NCI-H146 (cell line): ENCODE measurements at regions not wholly inside any gene's neighbourhood (a gene's known extent, or its start where the extent isn't known, plus 50 kb on each side); places are given as distances from the start of the nearest gene placed in this dataset.

Experiments
- DNase-seq: peaks from one replicate; lab custom pipeline; 2025; lab: John Stamatoyannopoulos, UW

DNA sequence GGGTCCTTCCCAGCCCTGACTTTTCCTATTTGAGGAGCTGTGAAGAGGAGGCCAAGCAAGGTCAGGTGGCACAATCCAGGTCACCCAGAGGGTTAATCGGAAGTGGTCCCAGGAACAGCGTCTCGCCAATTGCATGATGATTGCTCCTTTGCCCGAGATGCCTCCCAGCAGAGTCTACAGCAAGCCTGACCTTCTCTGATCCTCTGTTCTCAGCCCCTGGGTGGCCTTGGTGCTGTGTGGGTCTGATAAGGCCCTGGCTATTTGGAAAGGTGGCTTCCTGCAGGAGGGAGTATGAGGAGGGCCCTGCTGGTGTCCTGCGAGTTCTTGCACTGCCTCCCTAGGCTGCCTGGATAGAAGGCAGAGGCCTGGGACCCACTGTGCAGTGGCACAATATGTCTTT, 116.2 kb downstream of the FOXD2 start:
- DNase-seq, result no peak

DNA sequence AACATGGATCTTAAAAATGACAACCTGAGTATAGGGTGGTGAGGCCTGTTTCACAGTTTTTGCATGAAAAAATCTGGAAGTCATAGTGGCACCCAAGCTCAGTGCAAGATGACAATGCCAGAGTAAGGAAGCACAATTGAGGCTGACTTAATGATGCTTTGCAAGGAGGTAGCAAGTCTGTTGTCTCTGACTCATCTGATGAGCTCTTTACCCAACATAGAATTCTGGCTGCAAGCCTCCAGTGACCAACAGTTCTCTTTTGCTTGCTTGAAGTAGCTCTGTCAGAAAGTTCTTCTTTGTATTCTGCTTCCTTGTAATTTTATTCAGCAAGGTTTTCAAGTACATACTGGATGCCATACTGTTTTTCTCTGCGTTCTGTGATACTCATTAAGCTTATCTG, 117.1 kb downstream of the FOXD2 start:
- no peak for DNase-seq

DNA sequence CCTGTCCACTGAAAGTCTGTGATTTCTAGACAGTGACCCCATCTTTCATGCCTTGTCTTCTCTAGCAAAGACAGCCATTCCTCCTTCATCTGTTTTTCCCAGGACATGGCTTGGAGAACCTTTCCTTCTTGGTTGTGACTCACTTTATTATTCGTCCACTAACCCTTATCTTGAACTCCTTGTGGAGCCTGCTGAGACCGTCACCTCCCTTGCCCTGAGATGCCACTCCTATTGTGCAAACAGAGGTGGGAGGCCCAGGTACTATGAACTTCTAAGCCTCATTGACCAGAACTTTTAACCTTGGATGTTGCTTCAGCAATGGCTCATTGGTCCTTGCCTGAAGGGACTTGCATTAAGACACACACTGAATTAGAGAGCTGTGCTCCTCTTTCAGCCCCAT, 117.5 kb downstream of the FOXD2 start:
- no peak for DNase-seq

DNA sequence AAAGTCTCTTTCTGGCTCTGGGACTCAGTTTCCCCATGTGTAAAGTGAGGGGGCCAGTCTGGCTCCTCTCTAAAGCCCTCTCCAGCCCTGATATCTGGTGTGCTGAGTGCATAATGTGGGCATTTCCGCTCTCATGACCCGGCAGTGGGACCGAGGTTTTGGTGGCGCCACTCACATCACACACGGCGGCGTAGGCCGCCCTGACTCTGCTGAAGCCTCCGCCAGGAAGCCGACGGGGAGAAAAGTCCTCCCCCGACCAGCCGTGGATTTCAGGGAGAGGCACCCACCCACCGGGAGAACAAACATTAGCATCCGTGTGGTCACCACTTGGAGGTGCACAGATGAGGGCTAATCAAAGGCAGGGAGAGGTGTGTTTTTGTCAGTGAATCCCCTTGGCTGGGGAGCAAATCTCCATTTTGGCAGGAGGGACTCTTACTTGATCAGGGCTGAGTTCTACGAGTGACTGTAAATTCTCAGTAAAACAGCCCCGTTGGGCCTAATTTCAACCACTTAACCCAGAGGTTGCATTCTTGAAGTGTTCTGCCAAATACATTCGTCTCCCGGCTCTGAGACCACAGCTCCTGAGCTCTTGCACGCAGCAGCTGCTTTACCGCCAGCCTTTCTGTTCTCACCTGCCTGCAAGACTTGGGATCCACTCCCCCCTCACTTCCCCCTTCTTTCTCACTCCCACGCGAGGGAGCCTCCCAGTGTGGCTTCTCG, 118.2 kb downstream of the FOXD2 start:
- DNase-seq, result no peak

DNA sequence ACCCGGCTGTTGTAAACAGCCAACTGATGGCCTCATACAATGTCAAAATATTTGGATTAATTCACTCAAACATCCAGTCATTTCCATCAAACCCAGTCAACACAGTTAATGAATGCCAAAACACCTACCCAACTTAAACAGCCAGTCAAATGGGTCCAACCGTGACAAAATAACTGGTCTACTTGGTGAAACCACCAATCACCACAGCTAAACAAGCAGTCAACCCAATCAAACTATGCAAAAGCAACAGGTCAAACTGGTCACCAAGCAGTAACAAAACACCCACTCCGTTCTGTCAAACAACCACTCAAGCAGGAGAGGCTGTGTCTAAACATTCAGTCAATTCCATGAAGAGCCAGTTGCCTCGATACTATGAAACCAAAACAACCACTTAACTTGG, 119.2 kb downstream of the FOXD2 start:
- DNase-seq, result no peak

DNA sequence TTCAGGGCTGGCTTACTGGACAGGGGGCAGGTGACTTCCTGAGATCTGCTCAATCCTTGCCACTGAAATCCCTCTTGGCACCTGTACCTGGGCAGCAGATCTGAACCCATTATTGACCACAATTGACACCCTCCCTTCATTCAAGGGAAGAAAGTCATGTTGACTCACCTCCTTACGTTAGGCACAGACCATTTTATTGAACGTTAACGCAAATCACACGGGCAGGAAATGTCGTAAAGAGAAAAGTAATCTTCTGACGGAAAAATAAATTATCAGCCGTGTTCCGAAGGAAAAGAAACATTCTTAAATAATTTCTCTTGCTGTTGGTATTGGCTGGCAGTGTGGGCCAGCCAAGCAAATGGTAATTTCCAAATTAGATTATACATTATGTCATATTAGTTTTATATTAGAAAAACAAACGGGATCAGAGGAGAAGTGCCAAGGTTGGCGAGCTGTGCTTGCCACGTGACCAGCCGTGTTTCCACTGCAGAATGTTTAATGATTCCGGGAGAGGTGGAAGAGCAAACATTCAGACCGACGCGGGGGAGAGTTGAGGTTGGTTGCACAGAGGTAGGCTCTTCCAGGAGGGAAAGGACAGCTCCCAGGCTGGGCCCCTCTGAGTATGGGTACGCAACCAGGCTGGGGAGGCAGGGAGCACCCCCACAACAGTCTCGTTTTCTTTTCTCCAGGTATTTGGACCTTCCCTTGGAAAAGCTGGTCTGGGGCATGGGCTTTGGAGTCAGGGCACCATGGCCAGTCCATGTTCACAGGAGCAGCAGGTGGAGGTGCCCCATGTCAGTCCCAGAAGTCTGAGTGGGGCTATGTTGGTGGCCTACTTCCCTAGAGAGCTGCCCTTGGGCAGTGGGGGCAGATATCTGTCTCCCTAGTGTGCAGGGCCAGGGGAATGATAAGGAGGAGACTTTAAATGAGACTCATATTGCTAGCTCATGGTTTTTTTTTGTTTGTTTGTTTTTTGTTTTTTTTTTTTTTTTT, 121.1 kb downstream of the FOXD2 start:
- DNase-seq, result no peak

DNA sequence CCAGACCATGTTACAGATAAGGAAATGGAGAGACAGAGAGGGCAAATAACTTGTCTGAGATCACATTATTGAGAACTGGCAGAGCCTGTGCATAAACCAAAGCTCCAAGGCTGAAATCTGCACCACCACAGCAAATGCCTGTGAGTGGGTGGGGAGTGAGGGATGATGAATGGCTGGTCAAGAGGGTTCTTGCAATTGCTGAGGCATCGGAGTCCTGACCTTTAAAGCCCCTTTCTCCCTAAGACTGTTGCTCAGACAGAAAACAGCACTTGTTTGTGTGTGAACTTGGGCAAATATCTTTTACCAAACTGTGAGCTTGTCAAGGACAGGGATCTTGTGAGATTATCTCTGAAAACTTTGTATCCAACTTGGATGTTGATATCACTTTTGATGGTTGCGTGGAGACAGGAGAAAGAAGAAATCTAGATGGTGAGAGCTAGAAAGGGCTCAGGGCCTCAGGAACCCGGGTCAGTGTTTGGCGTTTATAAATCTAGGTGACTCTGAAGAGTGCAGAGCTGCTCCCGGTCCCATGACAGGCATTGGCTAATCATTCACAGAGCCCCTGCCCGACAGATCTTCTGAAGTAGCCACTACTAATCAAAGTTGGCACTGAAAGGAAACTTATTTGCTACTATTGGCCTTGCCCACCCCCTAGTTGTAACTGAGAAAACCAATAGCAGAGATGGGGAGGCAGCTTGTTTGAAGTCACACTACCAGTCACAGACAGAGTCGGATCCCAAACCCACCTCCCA, 122.3 kb downstream of the FOXD2 start:
- DNase-seq, result no peak

DNA sequence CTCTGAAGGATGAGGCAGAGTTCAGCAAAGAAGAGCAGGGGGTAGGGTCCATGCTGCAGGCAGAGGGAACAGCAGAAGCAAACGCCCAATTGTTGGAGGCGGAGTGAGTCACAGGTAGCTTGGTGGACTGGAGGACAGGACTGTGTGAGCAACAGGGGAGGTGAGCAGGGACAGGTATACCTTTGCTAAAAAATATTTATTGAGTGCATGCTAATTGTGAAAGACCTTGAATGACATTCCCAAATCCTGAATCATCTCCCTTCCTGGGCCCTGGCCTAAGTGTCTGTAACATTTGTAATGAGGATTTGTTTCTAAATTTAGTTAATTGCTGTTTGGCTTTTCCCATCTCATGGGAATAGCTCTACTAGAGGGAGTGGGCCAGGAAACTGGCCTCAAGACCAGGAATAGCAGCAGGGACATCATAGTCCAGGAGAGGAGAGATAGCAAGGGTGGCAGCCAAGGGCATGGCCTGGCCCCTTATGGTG, 123.7 kb downstream of the FOXD2 start:
- no peak for DNase-seq

DNA sequence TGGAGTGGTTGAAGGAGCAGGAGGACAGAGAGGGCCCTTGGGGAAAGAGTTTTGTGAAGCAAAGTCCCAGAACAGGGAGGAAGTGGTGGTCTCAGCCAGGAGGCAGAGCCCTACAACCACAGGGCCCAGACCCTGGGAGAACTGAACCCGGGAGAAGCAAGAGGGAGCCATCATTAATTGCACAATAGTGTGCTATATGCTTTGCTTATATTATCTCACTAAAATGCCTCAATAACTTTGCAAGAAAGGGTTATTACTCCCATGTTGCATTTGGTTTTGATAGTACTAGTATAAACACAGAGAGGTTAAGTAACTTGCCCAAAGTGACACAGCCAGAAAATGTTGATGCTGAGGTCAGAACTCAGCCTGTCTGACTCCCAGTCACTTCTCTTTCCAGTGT, 124.3 kb downstream of the FOXD2 start:
- DNase-seq, result no peak

DNA sequence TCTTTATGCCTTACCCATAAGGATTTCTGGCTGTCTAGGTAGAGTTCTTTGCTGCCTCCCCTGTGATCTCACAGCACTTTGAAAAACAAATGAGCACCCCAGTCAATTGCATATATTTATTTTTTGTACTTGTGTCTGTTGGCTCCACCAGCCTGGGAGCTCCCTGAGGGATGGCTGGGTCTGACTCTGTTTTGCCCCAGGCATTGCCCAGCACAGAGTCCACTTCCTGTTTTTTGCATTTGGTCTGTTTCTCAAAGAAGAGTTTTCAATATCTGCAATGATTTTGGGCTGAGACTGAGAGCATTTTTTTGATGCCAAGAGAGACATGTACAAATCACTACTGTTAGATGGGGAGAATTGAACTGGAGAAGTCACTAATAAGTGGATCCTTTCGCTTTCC, 125.0 kb downstream of the FOXD2 start:
- DNase-seq, result no peak

DNA sequence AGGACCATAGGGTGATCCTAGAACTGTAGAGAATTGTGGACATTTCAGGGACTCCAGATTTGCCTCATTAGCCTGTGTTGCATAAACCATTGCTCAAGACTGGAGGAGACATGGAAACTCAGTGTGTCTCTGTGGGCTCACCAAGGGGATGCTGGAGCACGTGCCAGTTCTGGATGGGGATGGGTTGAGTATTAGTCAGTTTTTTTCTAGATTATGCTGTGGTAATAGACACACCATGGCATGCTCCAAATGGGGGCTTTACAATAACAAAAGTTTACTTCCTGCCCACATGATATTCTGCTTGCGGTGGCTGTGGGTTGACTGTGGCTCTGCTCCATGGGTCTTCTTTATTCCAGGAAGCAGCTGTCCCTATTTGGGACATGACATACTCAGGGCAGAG, 125.4 kb downstream of the FOXD2 start:
- no peak for DNase-seq

DNA sequence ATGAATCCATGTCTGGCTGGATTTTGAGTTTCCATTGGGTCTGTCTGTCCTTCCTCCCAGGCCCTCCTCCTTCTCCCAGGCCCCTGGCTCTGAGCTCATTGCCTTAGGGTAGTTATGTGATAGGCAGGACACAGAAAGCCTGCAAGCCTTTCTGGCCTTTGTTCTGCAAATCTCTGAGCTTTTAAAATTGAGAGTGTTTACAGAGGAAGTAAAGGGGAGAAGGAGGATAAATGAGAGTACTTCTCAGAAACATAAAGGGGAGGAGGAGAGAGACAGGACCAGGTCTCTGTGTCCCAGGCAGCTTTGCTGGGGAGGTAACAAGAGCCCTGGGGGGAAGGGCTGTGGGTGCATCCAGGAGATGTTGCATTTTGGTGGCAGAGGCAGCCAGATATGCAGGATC, 126.7 kb downstream of the FOXD2 start:
- DNase-seq, result no peak

DNA sequence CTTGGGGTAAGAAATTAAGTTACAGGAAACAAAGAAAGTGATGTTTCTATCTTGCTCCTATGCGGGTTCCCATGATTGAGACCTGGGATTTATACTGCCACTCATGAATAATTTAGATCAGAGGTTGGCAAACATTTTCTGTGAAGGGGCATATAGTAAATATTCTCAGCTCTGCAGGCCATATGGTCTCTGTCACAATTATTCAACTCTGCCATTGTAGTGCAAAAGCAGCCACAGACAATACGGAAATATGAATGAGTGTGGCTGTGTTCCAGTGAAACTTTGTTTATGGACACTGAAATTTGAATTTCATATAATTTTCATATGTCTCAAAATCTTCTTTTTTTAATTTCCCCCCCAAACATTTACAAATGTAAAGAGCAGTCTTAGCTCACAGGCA, 127.2 kb downstream of the FOXD2 start:
- no peak for DNase-seq

DNA sequence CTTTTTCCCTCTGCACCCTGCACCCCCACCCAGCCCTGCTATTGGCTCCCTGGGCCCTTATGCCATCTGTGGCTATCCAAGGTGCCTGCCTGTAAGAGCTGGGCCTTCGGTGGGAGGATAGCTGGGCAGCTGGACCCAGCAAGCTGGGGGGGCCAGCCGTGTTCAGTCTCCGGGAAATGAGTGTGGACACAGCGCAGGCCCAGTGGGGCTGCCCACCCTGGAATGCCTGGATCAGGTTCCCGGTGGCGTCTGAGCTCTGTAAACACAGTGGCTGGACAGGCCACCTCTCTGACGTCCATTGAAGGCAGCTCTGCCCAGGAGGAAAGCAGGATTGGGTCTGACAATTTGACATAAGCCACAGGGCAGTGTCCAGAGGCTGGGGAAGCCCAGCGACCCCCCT, 127.8 kb downstream of the FOXD2 start:
- DNase-seq, result no peak

DNA sequence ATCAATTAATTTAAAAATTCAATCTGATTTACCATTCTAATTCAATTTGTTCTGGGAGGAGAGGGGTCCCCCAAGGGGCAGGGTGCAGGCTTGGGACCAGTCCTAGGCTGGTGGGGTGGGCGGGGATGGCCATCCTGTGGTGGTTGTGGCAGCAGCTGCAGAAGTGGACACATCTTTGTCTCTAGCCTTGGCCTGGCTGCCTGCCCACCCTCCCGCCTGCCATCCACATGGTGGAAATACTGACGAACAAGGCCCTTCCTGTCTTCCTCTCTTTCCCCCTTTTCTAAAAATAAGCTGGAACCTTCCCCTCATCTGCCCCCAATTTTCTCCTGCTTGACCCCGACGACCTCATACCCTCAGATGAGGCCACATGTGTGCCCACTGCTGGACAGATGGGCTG, 130.9 kb downstream of the FOXD2 start:
- no peak for DNase-seq

DNA sequence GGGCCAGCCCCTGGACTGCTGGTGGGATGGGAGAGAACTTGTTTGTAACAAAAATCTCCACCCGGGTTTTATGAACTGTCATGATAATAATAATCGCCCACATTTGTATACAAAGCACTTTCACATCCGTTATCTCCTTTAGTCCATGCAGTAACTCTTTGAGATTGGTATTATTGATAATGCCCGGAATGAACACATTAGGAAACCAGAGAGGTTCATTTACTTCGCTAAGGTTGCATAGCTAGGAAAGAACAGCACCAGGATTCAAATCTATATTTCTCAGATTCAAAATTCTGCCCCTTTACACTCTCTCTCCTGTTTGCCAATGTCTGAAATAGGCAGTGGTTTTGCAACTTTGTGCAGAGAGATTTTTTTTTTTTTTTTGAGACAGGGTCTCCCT, 131.4 kb downstream of the FOXD2 start:
- DNase-seq, result no peak

DNA sequence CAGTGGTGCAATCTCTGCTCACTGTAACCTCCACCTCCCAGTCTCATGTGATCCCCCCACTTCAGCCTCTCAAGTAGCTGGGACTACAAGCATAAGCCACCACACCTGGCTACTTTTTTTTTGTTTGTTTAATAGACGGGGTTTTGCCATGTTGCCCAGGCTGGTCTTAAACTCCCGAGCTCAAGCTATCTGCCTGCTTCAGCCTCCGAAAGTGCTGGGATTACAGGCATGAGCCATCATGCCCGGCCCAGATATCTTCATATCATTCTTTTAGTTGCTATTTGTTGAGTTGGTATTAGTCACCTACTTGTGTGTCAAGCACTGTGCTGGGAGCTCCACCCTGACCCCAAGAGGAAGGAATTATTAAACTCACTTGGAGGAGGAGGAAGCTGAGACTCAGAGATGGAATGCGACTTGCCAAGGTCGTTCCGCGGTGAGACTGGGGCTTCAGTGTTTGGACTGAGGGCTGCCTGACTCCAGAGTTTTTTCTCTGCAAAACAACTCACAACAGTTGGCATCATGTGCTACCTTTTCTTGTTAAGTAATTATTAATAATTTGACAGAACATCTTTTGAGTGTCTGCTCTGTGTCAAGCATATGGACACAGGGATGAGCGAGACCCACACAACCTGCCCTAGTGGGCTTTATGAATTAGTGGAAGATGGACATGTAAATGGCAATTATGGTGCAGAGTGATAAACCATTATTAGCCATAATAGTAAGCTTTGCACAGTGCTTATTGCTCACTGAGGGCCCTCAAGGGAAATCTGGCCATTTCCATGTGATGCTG, 132.0 kb downstream of the FOXD2 start:
- no peak for DNase-seq

DNA sequence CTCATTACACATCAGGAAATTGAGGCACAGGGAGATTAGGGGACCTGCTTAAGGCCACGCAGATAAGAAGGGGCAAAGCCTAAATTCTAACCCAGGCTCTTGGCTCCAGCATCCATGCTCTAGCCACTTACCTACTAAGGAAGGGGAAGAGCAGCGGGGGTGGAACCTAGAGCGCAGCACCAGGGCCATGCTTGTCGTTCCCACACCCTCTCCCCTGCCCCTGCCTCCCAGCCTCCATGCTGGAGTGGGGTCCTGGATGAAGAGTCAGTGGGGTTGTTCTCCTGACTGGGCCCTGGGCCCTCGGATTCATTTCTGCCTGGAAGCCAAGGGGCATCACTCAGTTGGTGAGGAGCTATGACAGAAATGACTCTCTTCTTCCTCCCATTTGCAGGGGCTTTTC, 133.3 kb downstream of the FOXD2 start:
- no peak for DNase-seq

DNA sequence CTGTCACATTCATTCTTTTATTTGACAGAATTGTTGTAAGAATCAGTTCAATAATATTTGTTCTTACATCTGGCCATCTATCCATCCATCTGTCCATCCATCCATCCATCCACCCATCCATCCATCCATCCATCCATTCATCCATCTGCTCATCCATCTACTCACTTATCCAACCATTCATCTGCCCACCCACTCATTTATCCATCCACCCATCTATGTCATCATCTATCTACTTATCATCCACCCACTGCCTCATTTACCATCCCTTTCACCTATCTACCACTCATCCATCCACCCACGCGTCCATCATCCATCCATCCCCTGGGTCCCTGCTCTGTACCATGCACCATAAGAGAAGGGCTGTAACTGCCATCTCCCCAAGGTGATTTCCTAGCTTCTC, 134.1 kb downstream of the FOXD2 start:
- DNase-seq, result no peak

DNA sequence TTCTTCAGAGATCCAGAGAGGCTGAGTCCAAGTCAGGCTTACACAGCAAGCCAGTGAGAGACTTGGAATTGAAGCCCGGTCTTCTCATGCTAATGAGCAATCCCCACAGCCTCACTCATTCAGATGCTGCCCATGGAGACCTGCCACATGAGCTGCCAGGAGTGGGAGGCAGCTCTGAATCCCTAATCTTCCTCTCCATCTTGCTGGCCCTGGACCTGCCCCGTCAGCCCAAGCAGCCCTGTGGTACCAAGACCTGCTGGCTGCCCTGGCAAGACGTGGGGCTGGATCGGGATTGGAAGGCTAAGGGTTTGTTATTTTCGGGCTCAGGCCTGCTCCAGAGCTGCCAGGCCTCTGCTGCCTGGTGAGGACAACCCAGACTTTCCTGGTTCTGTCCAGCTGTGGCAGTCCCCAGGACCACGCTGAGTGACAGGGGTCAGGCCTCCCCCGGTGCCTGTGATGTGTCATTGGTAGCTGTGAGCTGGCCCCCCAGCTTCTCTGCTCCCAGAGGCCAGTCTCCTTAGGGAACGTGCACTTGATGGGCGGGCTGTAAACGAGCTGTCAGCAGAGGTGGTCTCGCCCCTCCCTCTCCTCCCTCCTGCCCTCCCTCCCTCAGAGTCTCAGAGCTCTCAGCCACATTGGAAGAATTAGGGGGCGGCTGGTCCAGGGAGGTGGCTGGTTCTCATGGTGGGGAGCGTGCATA, 135.0 kb downstream of the FOXD2 start:
- no peak for DNase-seq
